ENCODE measurements at regions not wholly inside any gene's neighbourhood (a gene's known extent, or its start where the extent isn't known, plus 50 kb on each side); places are given as distances from the start of the nearest gene placed in this dataset.

DNA sequence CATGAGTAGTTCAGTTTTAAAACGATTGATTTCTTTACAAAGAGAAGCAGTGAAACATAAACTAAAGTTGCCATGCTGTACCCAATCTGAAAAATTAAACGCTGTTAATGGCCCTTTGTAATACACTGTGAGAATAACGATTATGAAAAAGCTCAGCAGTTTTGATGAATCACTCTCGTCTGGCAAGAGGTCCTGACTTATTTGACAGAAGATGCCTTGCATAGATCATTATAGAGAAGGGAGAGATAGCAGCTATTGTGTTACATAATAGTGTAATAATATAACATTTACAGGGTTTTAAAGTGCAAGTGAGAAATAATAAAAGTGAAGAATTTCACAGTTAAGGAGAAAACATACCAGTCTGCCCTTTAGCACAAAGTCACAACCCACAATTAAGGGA is 361.5 kb upstream of the CDH10 start:
- TF ChIP-seq POLR2A (IDR thresholded peaks at IDR 0.05; ENCODE audit: low read depth, low read length) (no peak), POLR2AphosphoS5 (IDR thresholded peaks at IDR 0.05; ENCODE audit: low read depth, low read length) (no peak), TAF1 (IDR thresholded peaks at IDR 0.05; ENCODE audit: borderline replicate concordance, low read depth, low read length) (no peak)
